Keratinocyte (primary cell): ENCODE measurements at regions not wholly inside any gene's neighbourhood (a gene's known extent, or its start where the extent isn't known, plus 50 kb on each side); places are given as distances from the start of the nearest gene placed in this dataset.

ENCODE experiments used
- CTCF ChIP-seq, 3 experiments: IDR thresholded peaks in 1 of 3; conservative IDR thresholded peaks in 1 of 3; optimal IDR thresholded peaks in 1 of 3; 2 replicates in 2 of 3; 3 replicates in 1 of 3; pipeline versions ENCODE3 to v1.5.1; 2011; ENCODE audit warnings: low read length in 3 of 3, mild to moderate bottlenecking in 3 of 3, moderate library complexity in 2 of 3, control low read depth in 1 of 3, inconsistent platforms in 1 of 3; ENCODE audit not compliant: insufficient read depth in 2 of 3; ENCODE audit errors: extremely low read depth in 1 of 3
- EZH2 ChIP-seq: IDR thresholded peaks from one replicate; pipeline ENCODE4 v1.6.1; 2012; ENCODE audit warnings: inconsistent platforms, mild to moderate bottlenecking, low read length, moderate library complexity

GRCh38 chr4:137768196-137768595 is 235.9 kb upstream of the PCDH18 start:
- TF ChIP-seq EZH2: no peak
- no peak for TF ChIP-seq CTCF (optimal IDR thresholded peaks at IDR 0.05 in 1 of 3, IDR thresholded peaks at IDR 0.05 in 1 of 3, conservative IDR thresholded peaks at IDR 0.05 in 1 of 3; ENCODE audit: extremely low read depth in 1 of 3, insufficient read depth in 2 of 3, low read length in 3 of 3)
